ENCODE measurements at regions not wholly inside any gene's neighbourhood (a gene's known extent, or its start where the extent isn't known, plus 50 kb on each side); places are given as distances from the start of the nearest gene placed in this dataset.

DNA sequence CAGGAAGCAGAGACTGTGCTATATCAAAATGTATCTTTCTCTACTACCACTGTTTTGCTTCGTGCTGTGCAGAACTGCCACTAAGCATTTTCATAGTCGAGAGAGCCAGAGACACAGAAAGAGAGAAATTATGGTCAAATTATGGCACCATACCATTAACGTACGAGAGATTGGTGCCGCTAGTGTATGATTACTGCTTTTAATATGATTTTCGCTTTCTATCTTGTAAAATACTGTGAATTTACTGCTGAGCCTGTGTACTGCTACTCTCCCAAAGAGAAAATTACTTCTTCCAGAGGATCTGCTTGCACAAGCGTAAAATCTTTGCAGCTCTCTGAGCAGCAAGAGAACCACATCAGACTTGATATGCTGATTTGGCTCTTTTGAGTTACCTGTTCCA is 71.1 kb upstream of the ZNF281 start:
- no peak overlapping the region for H3K4me3 ChIP-seq (ENCODE audit: low read depth in 1 of 2, low read length in 2 of 2)
- H3K9me3 ChIP-seq (ENCODE audit: control insufficient read depth in 2 of 2, insufficient read depth in 1 of 2, low read depth in 1 of 2, low read length in 1 of 2), result no peaks in the 10 kb centered on the region
- H3K4me1 ChIP-seq (ENCODE audit: control insufficient read depth in 2 of 2, insufficient read depth in 2 of 2, low read length in 1 of 2), result no peaks in the 10 kb centered on the region
- no peak overlapping the region for H3K27ac ChIP-seq (ENCODE audit: low read depth in 2 of 2, low read length in 1 of 2)
- H3K27me3 ChIP-seq (ENCODE audit: control insufficient read depth in 1 of 2, insufficient read depth in 2 of 2, low read length in 2 of 2), result peaks cover 0 to 5% of the 10 kb centered on the region in 2 donors
- 91 to 92% methylated on average over 7 of the region's 7 CpGs for WGBS, 2 donors
- H3K36me3 ChIP-seq (ENCODE audit: control insufficient read depth in 2 of 2, insufficient read depth in 2 of 2, low read length in 1 of 2), result no peaks in the 10 kb centered on the region

- H3K27ac ChIP-seq (ENCODE audit: low read depth in 2 of 2, low read length in 1 of 2), result no peak overlapping the region
Measured at GRCh38 chr1:200479816-200480215, 70.0 kb upstream of the ZNF281 start.

DNA sequence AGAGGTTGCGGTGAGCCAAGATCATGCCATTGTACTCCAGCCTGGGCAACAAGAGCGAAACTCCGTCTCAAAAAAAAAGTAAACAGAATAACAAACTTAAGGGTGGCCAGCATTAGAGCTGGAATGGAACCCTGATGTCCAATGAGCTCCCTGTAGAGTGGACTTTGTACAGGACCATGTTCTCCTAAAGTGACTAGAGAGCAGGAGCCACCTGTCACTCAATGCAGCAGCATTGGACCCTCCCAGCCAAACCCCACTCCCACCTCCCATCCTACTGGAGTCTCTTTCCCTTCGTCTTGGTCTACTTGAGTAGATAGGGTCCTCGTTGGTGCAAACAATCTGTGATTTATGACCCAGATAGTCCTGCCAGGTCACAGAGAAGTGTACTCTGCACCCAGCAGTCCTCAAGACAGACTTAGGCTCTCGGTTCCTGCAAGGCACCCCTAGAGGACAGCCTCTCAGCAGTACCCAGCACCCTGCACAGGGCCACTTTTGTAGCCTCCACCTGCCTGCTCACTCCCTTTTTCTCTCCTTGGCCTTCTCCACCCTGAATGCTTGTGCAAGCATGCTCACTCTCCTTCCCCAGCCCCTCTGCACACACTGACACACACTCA is 69.2 kb upstream of the ZNF281 start:
- peaks cover 0 to 1% of the 10 kb centered on the region in 2 donors for H3K4me1 ChIP-seq (ENCODE audit: control insufficient read depth in 2 of 2, insufficient read depth in 2 of 2, low read length in 1 of 2)
- no peak overlapping the region for H3K27ac ChIP-seq (ENCODE audit: low read depth in 2 of 2, low read length in 1 of 2)
- H3K4me3 ChIP-seq (ENCODE audit: low read depth in 1 of 2, low read length in 2 of 2), result no peak overlapping the region
- no peaks in the 10 kb centered on the region for H3K9me3 ChIP-seq (ENCODE audit: control insufficient read depth in 2 of 2, insufficient read depth in 1 of 2, low read depth in 1 of 2, low read length in 1 of 2)
- WGBS, 2 donors, result 83 to 94% methylated on average over 6 of the region's 6 CpGs
- H3K36me3 ChIP-seq (ENCODE audit: control insufficient read depth in 2 of 2, insufficient read depth in 2 of 2, low read length in 1 of 2), result no peaks in the 10 kb centered on the region
- peaks cover 0 to 5% of the 10 kb centered on the region in 2 donors for H3K27me3 ChIP-seq (ENCODE audit: control insufficient read depth in 1 of 2, insufficient read depth in 2 of 2, low read length in 2 of 2)

More at GRCh38 chr1:200479816-200480215, 70.0 kb upstream of the ZNF281 start:
- Histone ChIP-seq H3K36me3 (ENCODE audit: control insufficient read depth in 2 of 2, insufficient read depth in 2 of 2, low read length in 1 of 2) (no peaks in the 10 kb centered on the region), H3K4me3 (ENCODE audit: low read depth in 1 of 2, low read length in 2 of 2) (no peak overlapping the region), H3K4me1 (ENCODE audit: control insufficient read depth in 2 of 2, insufficient read depth in 2 of 2, low read length in 1 of 2) (no peaks in the 10 kb centered on the region), H3K9me3 (ENCODE audit: control insufficient read depth in 2 of 2, insufficient read depth in 1 of 2, low read depth in 1 of 2, low read length in 1 of 2) (no peaks in the 10 kb centered on the region), H3K27me3 (ENCODE audit: control insufficient read depth in 1 of 2, insufficient read depth in 2 of 2, low read length in 2 of 2) (peaks cover 0 to 5% of the 10 kb centered on the region in 2 donors)

DNA sequence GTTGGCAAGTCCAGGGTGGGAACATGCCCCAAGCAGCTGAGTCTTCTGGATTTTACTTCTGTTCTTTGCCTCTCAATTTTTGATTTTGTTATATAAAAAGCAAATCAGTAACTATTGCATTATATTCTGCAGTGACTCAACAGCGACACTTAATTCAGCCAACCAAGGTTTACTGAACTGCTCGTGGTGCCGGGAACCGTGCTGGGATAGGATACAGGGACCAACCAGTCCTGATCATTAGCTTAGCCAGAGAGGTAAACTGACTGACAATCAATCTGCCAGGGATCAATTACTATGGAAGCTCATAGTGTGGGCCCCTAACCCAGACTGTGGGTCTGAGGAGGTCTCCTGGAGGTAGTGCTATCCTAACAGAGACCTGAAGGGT is 68.4 kb upstream of the ZNF281 start:
- Histone ChIP-seq H3K9me3 (ENCODE audit: control insufficient read depth in 2 of 2, insufficient read depth in 1 of 2, low read depth in 1 of 2, low read length in 1 of 2) (no peaks in the 10 kb centered on the region), H3K4me3 (ENCODE audit: low read depth in 1 of 2, low read length in 2 of 2) (no peak overlapping the region), H3K36me3 (ENCODE audit: control insufficient read depth in 2 of 2, insufficient read depth in 2 of 2, low read length in 1 of 2) (no peaks in the 10 kb centered on the region), H3K27ac (ENCODE audit: low read depth in 2 of 2, low read length in 1 of 2) (peak overlapping the region; percentile 14 to 21), H3K4me1 (ENCODE audit: control insufficient read depth in 2 of 2, insufficient read depth in 2 of 2, low read length in 1 of 2) (peaks cover 0 to 3% of the 10 kb centered on the region in 2 donors), H3K27me3 (ENCODE audit: control insufficient read depth in 1 of 2, insufficient read depth in 2 of 2, low read length in 2 of 2) (peaks cover 0 to 5% of the 10 kb centered on the region in 2 donors)
- WGBS, 2 donors, result 53 to 78% methylated on average over 4 of the region's 4 CpGs

DNA sequence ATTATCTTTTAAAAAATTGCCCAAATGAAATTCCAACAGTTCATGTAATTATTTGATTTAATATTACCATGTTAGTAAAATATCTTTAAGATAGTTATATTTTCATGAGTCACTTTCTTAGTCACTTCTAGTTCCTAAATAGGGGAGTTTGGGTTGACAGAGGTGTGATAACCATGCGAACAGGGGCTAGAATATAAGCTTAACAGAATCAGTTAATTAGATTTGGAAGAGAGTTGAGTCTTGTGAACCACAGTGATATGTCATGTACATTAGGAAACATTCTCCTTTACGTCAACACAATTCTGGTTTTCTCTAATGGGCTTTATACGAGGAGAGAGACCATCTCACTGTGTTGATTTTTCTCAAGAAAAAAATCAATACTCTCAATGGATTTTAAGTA is 64.8 kb upstream of the ZNF281 start:
- no peak overlapping the region for H3K27ac ChIP-seq (ENCODE audit: low read depth in 2 of 2, low read length in 1 of 2)
- peaks cover 0 to 3% of the 10 kb centered on the region in 2 donors for H3K4me1 ChIP-seq (ENCODE audit: control insufficient read depth in 2 of 2, insufficient read depth in 2 of 2, low read length in 1 of 2)
- H3K4me3 ChIP-seq (ENCODE audit: low read depth in 1 of 2, low read length in 2 of 2), result no peak overlapping the region
- no peaks in the 10 kb centered on the region for H3K9me3 ChIP-seq (ENCODE audit: control insufficient read depth in 2 of 2, insufficient read depth in 1 of 2, low read depth in 1 of 2, low read length in 1 of 2)
- 78 to 83% methylated on average over 3 of the region's 3 CpGs for WGBS, 2 donors
- H3K36me3 ChIP-seq (ENCODE audit: control insufficient read depth in 2 of 2, insufficient read depth in 2 of 2, low read length in 1 of 2), result no peaks in the 10 kb centered on the region
- no peaks in the 10 kb centered on the region for H3K27me3 ChIP-seq (ENCODE audit: control insufficient read depth in 1 of 2, insufficient read depth in 2 of 2, low read length in 2 of 2)

GRCh38 chr1:200473698-200474371 is 64.0 kb upstream of the ZNF281 start:
- Histone ChIP-seq H3K27ac (ENCODE audit: low read depth in 2 of 2, low read length in 1 of 2) (no peak overlapping the region), H3K4me1 (ENCODE audit: control insufficient read depth in 2 of 2, insufficient read depth in 2 of 2, low read length in 1 of 2) (peaks cover 0 to 3% of the 10 kb centered on the region in 2 donors), H3K9me3 (ENCODE audit: control insufficient read depth in 2 of 2, insufficient read depth in 1 of 2, low read depth in 1 of 2, low read length in 1 of 2) (no peaks in the 10 kb centered on the region), H3K36me3 (ENCODE audit: control insufficient read depth in 2 of 2, insufficient read depth in 2 of 2, low read length in 1 of 2) (no peaks in the 10 kb centered on the region), H3K27me3 (ENCODE audit: control insufficient read depth in 1 of 2, insufficient read depth in 2 of 2, low read length in 2 of 2) (no peaks in the 10 kb centered on the region), H3K4me3 (ENCODE audit: low read depth in 1 of 2, low read length in 2 of 2) (no peak overlapping the region)
- 58% methylated on average over 12 of the region's 12 CpGs for WGBS, 2 donors

GRCh38 chr1:200471739-200472138 is 61.9 kb upstream of the ZNF281 start:
- no peaks in the 10 kb centered on the region for H3K36me3 ChIP-seq (ENCODE audit: control insufficient read depth in 2 of 2, insufficient read depth in 2 of 2, low read length in 1 of 2)
- peaks cover 0 to 3% of the 10 kb centered on the region in 2 donors for H3K4me1 ChIP-seq (ENCODE audit: control insufficient read depth in 2 of 2, insufficient read depth in 2 of 2, low read length in 1 of 2)
- no peak overlapping the region for H3K4me3 ChIP-seq (ENCODE audit: low read depth in 1 of 2, low read length in 2 of 2)
- no peaks in the 10 kb centered on the region for H3K9me3 ChIP-seq (ENCODE audit: control insufficient read depth in 2 of 2, insufficient read depth in 1 of 2, low read depth in 1 of 2, low read length in 1 of 2)
- no peak overlapping the region for H3K27ac ChIP-seq (ENCODE audit: low read depth in 2 of 2, low read length in 1 of 2)
- H3K27me3 ChIP-seq (ENCODE audit: control insufficient read depth in 1 of 2, insufficient read depth in 2 of 2, low read length in 2 of 2), result no peaks in the 10 kb centered on the region
- 65 to 86% methylated on average over 2 of the region's 2 CpGs for WGBS, 2 donors

GRCh38 chr1:200468264-200469001 is 58.6 kb upstream of the ZNF281 start:
- Histone ChIP-seq H3K27me3 (ENCODE audit: control insufficient read depth in 1 of 2, insufficient read depth in 2 of 2, low read length in 2 of 2) (no peaks in the 10 kb centered on the region), H3K27ac (ENCODE audit: low read depth in 2 of 2, low read length in 1 of 2) (no peak overlapping the region), H3K9me3 (ENCODE audit: control insufficient read depth in 2 of 2, insufficient read depth in 1 of 2, low read depth in 1 of 2, low read length in 1 of 2) (no peaks in the 10 kb centered on the region), H3K4me1 (ENCODE audit: control insufficient read depth in 2 of 2, insufficient read depth in 2 of 2, low read length in 1 of 2) (no peaks in the 10 kb centered on the region), H3K36me3 (ENCODE audit: control insufficient read depth in 2 of 2, insufficient read depth in 2 of 2, low read length in 1 of 2) (no peaks in the 10 kb centered on the region), H3K4me3 (ENCODE audit: low read depth in 1 of 2, low read length in 2 of 2) (no peak overlapping the region)
- 85 to 88% methylated on average over 4 of the region's 4 CpGs for WGBS, 2 donors

DNA sequence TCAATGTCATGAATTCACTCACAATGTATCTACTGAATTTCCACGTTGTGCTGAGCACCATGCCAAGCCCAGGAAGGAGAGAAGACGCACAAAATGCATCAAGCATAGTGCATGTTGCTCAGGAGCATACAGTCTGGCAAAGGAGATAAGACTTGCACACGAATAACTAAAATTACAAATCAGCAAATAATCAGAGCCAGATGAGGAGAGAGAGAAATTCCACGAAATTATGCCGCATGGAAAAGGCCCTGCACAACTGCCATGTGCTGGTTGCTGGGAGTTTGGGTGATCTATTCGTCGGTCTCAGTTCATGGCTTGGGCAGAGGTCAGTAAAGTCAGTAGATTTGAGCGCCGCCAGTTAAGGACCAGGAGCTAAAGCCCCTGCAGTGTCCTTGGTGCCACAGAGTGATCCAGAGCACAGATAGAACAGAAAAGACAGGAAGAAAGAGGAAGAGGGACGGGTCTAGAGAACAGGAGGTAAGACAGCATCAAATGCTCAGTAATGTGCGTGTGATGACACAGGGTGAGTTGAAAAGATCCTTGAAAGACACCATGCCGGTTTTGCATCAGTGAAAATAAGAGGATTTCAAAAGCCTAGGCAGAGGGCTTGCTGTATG is 55.1 kb upstream of the ZNF281 start:
- no peak overlapping the region for H3K4me3 ChIP-seq (ENCODE audit: low read depth in 1 of 2, low read length in 2 of 2)
- no peaks in the 10 kb centered on the region for H3K9me3 ChIP-seq (ENCODE audit: control insufficient read depth in 2 of 2, insufficient read depth in 1 of 2, low read depth in 1 of 2, low read length in 1 of 2)
- peaks cover 0 to 3% of the 10 kb centered on the region in 2 donors for H3K27me3 ChIP-seq (ENCODE audit: control insufficient read depth in 1 of 2, insufficient read depth in 2 of 2, low read length in 2 of 2)
- no peaks in the 10 kb centered on the region for H3K36me3 ChIP-seq (ENCODE audit: control insufficient read depth in 2 of 2, insufficient read depth in 2 of 2, low read length in 1 of 2)
- no peaks in the 10 kb centered on the region for H3K4me1 ChIP-seq (ENCODE audit: control insufficient read depth in 2 of 2, insufficient read depth in 2 of 2, low read length in 1 of 2)
- WGBS, 2 donors, result 82 to 83% methylated on average over 12 of the region's 12 CpGs
- no peak overlapping the region for H3K27ac ChIP-seq (ENCODE audit: low read depth in 2 of 2, low read length in 1 of 2)
